ENCODE measurements at regions not wholly inside any gene's neighbourhood (a gene's known extent, or its start where the extent isn't known, plus 50 kb on each side); places are given as distances from the start of the nearest gene placed in this dataset.

GRCh38 chr18:78762753-78763152 is 216.9 kb upstream of the SALL3 start:
- DNase-seq (ENCODE audit: low spot score) = no peak
- in situ Hi-C loops (cut with MboI; ENCODE audit: low pct_unique_long_range_greater_than_20kb, low sequenced_read_pairs, unreplicated experiment) = no loop called here
- TF ChIP-seq CTCF (IDR thresholded peaks at IDR 0.05; ENCODE audit: extremely low read depth, insufficient read depth, missing control alignments) = no peak

- in situ Hi-C loops (cut with MboI; ENCODE audit: low pct_unique_long_range_greater_than_20kb, low sequenced_read_pairs, unreplicated experiment) = no loop called here
- no peak for TF ChIP-seq CTCF (IDR thresholded peaks at IDR 0.05; ENCODE audit: extremely low read depth, insufficient read depth, missing control alignments)
- no peak for DNase-seq (ENCODE audit: low spot score)
Measured at GRCh38 chr18:78764544-78764943, 215.1 kb upstream of the SALL3 start.

- in situ Hi-C loops (cut with MboI; ENCODE audit: low pct_unique_long_range_greater_than_20kb, low sequenced_read_pairs, unreplicated experiment) = no loop called here
- DNase-seq (ENCODE audit: low spot score) = no peak
- no peak for TF ChIP-seq CTCF (IDR thresholded peaks at IDR 0.05; ENCODE audit: extremely low read depth, insufficient read depth, missing control alignments)
Measured at GRCh38 chr18:78765142-78765541, 214.5 kb upstream of the SALL3 start.

GRCh38 chr18:78765637-78766281 is 213.9 kb upstream of the SALL3 start:
- in situ Hi-C loops (cut with MboI; ENCODE audit: low pct_unique_long_range_greater_than_20kb, low sequenced_read_pairs, unreplicated experiment) = no loop called here
- TF ChIP-seq CTCF (IDR thresholded peaks at IDR 0.05; ENCODE audit: extremely low read depth, insufficient read depth, missing control alignments) = no peak
- DNase-seq (ENCODE audit: low spot score) = no peak

GRCh38 chr18:78766651-78767533 is 212.7 kb upstream of the SALL3 start:
- TF ChIP-seq CTCF (IDR thresholded peaks at IDR 0.05; ENCODE audit: extremely low read depth, insufficient read depth, missing control alignments) = no peak
- DNase-seq (ENCODE audit: low spot score) = no peak
- in situ Hi-C loops (cut with MboI; ENCODE audit: low pct_unique_long_range_greater_than_20kb, low sequenced_read_pairs, unreplicated experiment) = no loop called here

- no peak for DNase-seq (ENCODE audit: low spot score)
- no peak for TF ChIP-seq CTCF (IDR thresholded peaks at IDR 0.05; ENCODE audit: extremely low read depth, insufficient read depth, missing control alignments)
- in situ Hi-C loops (cut with MboI; ENCODE audit: low pct_unique_long_range_greater_than_20kb, low sequenced_read_pairs, unreplicated experiment) = no loop called here
Measured at GRCh38 chr18:78767648-78768071, 212.0 kb upstream of the SALL3 start.
